DND-41 (cell line): ENCODE measurements at regions not wholly inside any gene's neighbourhood (a gene's known extent, or its start where the extent isn't known, plus 50 kb on each side); places are given as distances from the start of the nearest gene placed in this dataset.

ENCODE experiments used
- ATAC-seq: fragments of 200-7000 bp; cut with Tn5 transposase; 3 replicates; pipeline ENCODE4 v1.9.1; 2021; ENCODE audit warnings: low read depth; ENCODE audit not compliant: insufficient read depth
- DNase-seq: peaks from one replicate; pipeline ENCODE4 v3.0.0-alpha.2; 2020
- H2AFZ ChIP-seq: 2 replicates; pipeline ENCODE4 v1.6.0; 2012; ENCODE audit warnings: low read depth, low read length
- H3K27ac ChIP-seq: 2 replicates; pipeline ENCODE4 v1.5.1; 2012; ENCODE audit warnings: low read length, inconsistent platforms
- H3K27me3 ChIP-seq: fragments of 200-600 bp; sonication (generic); 2 replicates; pipeline ENCODE4 v1.6.0; 2012; ENCODE audit warnings: low read length, mild to moderate bottlenecking, inconsistent platforms; ENCODE audit not compliant: insufficient read depth, poor library complexity
- H3K36me3 ChIP-seq: 2 replicates; pipeline ENCODE4 v1.5.1; 2012; ENCODE audit warnings: low read length, inconsistent platforms; ENCODE audit not compliant: insufficient read depth
- H3K4me1 ChIP-seq: 2 replicates; pipeline ENCODE4 v1.5.1; 2012; ENCODE audit warnings: mild to moderate bottlenecking, low read length; ENCODE audit not compliant: insufficient read depth
- H3K4me2 ChIP-seq: 2 replicates; pipeline ENCODE4 v1.6.0; 2012; ENCODE audit warnings: mild to moderate bottlenecking, moderate library complexity, low read length, inconsistent platforms; ENCODE audit not compliant: insufficient read depth
- H3K4me3 ChIP-seq, 2 experiments: fragments of 200-600 bp in 1 of 2; shearing (Covaris generic) in 1 of 2; 2 replicates each; pipeline ENCODE4 v1.5.1; 2012 to 2016; ENCODE audit warnings: inconsistent platforms in 2 of 2, low read length in 2 of 2, mild to moderate bottlenecking in 2 of 2, low read depth in 1 of 2, moderate library complexity in 1 of 2
- H3K79me2 ChIP-seq: 2 replicates; pipeline ENCODE4 v1.6.0; 2012; ENCODE audit warnings: low read length, inconsistent platforms; ENCODE audit not compliant: insufficient read depth
- H3K9ac ChIP-seq: 2 replicates; pipeline ENCODE4 v1.6.0; 2012; ENCODE audit warnings: low read depth, mild to moderate bottlenecking, inconsistent platforms, low read length, moderate library complexity
- H3K9me3 ChIP-seq: 2 replicates; pipeline ENCODE4 v1.5.1; 2012; ENCODE audit warnings: low read length, moderate library complexity, mild to moderate bottlenecking, inconsistent platforms; ENCODE audit not compliant: insufficient read depth, severe bottlenecking
- H4K20me1 ChIP-seq: 2 replicates; pipeline ENCODE4 v1.6.0; 2012; ENCODE audit warnings: low read length; ENCODE audit not compliant: insufficient read depth
- CTCF ChIP-seq: IDR thresholded peaks from 2 replicates; pipeline ENCODE4 v1.5.1; 2012; ENCODE audit warnings: borderline replicate concordance, low read length, moderate library complexity, mild to moderate bottlenecking; ENCODE audit not compliant: poor library complexity, severe bottlenecking; ENCODE audit errors: extremely low read depth
- EZH2 ChIP-seq: IDR thresholded peaks from 3 replicates; pipeline ENCODE4 v1.6.1; 2012; ENCODE audit warnings: borderline replicate concordance, low read depth, mild to moderate bottlenecking, moderate library complexity, low read length, inconsistent platforms; ENCODE audit not compliant: severe bottlenecking

- no peaks in the 10 kb centered on the region for H3K4me1 ChIP-seq
- no peak for DNase-seq
- no peak overlapping the region for H3K4me3 ChIP-seq
- H3K36me3 ChIP-seq, result no peaks in the 10 kb centered on the region
- H3K27ac ChIP-seq, result no peak overlapping the region
- no peak for ATAC-seq
- H4K20me1 ChIP-seq, result no peaks in the 10 kb centered on the region
- H3K27me3 ChIP-seq, result no peaks in the 10 kb centered on the region
- no peaks in the 10 kb centered on the region for H3K79me2 ChIP-seq
- H3K9ac ChIP-seq, result no peak overlapping the region
- H3K4me2 ChIP-seq, result no peak overlapping the region
- TF ChIP-seq CTCF, result no peak
- no peak overlapping the region for H2AFZ ChIP-seq
- no peaks in the 10 kb centered on the region for H3K9me3 ChIP-seq
These were observed 276.5 kb downstream of the PLPP3 start for GRCh38 chr1:56302878-56303277.

- H3K4me2 ChIP-seq, result no peak overlapping the region
- DNase-seq, result no peak
- no peaks in the 10 kb centered on the region for H3K9me3 ChIP-seq
These were observed 277.6 kb downstream of the PLPP3 start for GRCh38 chr1:56301791-56302190.

GRCh38 chr1:56300836-56301235, 278.5 kb downstream of the PLPP3 start:
- Histone ChIP-seq H4K20me1 (no peaks in the 10 kb centered on the region), H3K9ac (no peak overlapping the region), H3K36me3 (no peaks in the 10 kb centered on the region), H3K27me3 (no peaks in the 10 kb centered on the region), H3K9me3 (no peaks in the 10 kb centered on the region), H3K27ac (no peak overlapping the region), H3K4me1 (no peaks in the 10 kb centered on the region), H2AFZ (no peak overlapping the region), H3K4me3 (no peak overlapping the region), H3K4me2 (no peak overlapping the region), H3K79me2 (no peaks in the 10 kb centered on the region)
- ATAC-seq (no peak), DNase-seq (no peak)
- no peak for TF ChIP-seq EZH2
- TF ChIP-seq CTCF, result no peak

More at GRCh38 chr1:56301791-56302190, 277.6 kb downstream of the PLPP3 start:
- Histone ChIP-seq H3K36me3 (no peaks in the 10 kb centered on the region), H3K4me3 (no peak overlapping the region), H3K4me1 (no peaks in the 10 kb centered on the region), H3K79me2 (no peaks in the 10 kb centered on the region), H2AFZ (no peak overlapping the region), H3K27ac (no peak overlapping the region), H3K27me3 (no peaks in the 10 kb centered on the region), H3K9ac (no peak overlapping the region), H4K20me1 (no peaks in the 10 kb centered on the region)
- no peak for ATAC-seq
- TF ChIP-seq CTCF, result no peak
- TF ChIP-seq EZH2, result no peak

- Histone ChIP-seq H3K27me3 (no peaks in the 10 kb centered on the region), H3K36me3 (no peaks in the 10 kb centered on the region), H4K20me1 (no peaks in the 10 kb centered on the region), H3K79me2 (no peaks in the 10 kb centered on the region), H3K4me1 (no peaks in the 10 kb centered on the region), H3K9ac (no peak overlapping the region), H3K4me3 (no peak overlapping the region), H3K4me2 (no peak overlapping the region), H2AFZ (no peak overlapping the region), H3K9me3 (no peaks in the 10 kb centered on the region), H3K27ac (no peak overlapping the region)
- no peak for DNase-seq
- TF ChIP-seq CTCF (no peak), EZH2 (no peak)
- ATAC-seq, result no peak
These were observed 280.5 kb downstream of the PLPP3 start for GRCh38 chr1:56298866-56299265.
